GM10266 (cell line): ENCODE measurements at regions not wholly inside any gene's neighbourhood (a gene's known extent, or its start where the extent isn't known, plus 50 kb on each side); places are given as distances from the start of the nearest gene placed in this dataset.

Source experiments
- DNase-seq: peaks from one replicate; pipeline ENCODE4 v3.0.0; 2012; ENCODE audit errors: extremely low spot score
- TF ChIP-seq, protein P1 (sequence below): IDR thresholded peaks from 2 replicates; pipeline ENCODE4 v1.5.1; 2012; ENCODE audit warnings: mild to moderate bottlenecking, low read depth; ENCODE audit not compliant: control insufficient read depth, insufficient read depth; ENCODE audit errors: missing control alignments

DNA sequence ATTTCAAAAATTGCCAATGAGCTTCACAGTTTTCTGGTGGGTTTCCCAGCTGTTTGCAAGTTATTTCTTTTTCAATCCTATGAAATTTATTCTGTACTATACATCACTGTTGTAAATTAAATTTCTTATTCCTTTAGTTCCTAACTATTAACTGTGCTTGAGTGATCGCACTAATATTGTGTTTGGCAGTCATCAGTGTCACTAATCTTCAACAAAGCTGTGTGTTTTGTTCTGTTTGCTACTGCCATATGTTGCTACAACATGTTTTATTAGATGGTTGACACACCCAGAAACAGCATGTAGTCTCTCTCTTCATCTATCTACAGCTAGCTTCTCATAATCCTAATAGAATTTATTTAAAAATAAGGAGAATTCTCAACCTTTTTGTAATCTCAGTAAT lies 453.6 kb upstream of the PRR20A start:
- TF ChIP-seq, protein P1, sequence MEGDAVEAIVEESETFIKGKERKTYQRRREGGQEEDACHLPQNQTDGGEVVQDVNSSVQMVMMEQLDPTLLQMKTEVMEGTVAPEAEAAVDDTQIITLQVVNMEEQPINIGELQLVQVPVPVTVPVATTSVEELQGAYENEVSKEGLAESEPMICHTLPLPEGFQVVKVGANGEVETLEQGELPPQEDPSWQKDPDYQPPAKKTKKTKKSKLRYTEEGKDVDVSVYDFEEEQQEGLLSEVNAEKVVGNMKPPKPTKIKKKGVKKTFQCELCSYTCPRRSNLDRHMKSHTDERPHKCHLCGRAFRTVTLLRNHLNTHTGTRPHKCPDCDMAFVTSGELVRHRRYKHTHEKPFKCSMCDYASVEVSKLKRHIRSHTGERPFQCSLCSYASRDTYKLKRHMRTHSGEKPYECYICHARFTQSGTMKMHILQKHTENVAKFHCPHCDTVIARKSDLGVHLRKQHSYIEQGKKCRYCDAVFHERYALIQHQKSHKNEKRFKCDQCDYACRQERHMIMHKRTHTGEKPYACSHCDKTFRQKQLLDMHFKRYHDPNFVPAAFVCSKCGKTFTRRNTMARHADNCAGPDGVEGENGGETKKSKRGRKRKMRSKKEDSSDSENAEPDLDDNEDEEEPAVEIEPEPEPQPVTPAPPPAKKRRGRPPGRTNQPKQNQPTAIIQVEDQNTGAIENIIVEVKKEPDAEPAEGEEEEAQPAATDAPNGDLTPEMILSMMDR = no peak
- DNase-seq = no peak

DNA sequence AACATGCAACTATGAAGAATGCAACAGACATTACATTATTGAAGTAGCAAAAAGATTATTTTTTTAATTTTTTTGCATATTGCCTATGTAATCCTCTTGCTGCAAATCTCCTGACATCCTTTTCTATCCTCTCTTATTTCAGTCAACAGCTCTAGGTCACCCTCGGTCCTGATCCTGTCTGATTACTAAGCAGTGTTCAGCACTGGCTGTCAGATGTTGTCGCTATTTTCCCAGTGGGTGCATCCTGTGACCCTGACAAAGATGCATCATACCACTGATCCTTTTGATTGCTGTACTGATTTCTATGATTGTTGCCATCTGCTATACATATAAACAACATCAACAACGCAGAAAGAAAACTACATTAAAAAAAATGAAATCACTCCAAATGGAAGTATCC lies 443.7 kb upstream of the PRR20A start:
- TF ChIP-seq, protein P1 = no peak
- DNase-seq = no peak

DNA sequence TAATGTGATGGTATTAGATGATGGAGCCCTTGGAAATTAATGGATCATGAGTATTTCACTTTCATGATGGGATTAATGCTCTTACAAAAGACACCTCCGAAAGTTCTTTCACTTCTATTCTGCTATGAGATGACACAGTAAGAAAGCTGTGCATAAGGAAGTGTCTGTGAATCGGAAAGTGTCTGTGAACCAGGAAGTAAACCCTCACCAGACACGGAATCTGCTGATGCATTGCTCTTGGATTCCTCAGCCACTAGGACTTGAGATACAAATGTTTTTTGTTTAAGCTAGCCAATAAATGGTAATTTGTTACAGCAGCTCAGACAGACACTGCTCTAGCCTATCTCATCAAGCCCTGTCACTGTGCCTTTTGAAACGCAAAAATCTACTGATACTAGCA lies 440.4 kb upstream of the PRR20A start:
- DNase-seq = no peak
- TF ChIP-seq, protein P1 = no peak

DNA sequence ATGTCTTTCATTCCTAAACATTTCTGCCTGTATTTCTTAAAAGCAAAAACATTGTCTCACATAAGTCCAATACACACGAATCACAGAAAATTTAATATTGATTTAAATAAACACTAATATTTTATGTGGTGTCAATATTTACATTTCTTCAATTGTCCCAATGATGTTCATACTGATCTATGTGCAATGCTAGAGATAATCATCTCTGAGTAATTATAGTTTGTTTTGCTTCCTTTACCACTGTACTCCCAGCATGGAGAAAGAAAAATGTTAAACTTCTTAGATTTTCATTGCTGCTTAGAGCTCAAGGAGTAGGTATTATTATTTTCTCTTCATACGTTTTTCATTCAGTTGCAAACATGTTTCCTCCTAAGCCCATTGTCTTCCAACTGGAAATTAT lies 434.2 kb upstream of the PRR20A start:
- TF ChIP-seq, protein P1 = no peak
- DNase-seq = no peak

DNA sequence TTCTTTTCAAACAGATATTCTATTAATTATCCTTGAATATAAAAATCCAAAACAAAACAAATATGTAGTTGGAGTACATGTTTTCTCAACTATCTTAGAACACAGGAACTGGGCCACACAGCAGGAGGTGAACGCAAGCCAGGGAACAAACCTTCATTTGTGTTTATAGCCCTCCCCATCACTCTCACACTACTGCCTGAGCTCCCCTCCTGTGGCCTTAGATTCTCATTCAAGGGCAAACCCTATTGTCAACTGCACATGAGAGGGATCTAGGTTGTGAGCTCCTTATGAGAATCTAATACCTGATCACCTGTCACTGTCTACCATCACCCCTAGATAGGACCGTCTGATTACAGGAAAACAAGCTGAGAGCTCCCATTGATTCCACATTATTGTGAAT lies 427.1 kb upstream of the PRR20A start:
- TF ChIP-seq, protein P1 = no peak
- no peak for DNase-seq

DNA sequence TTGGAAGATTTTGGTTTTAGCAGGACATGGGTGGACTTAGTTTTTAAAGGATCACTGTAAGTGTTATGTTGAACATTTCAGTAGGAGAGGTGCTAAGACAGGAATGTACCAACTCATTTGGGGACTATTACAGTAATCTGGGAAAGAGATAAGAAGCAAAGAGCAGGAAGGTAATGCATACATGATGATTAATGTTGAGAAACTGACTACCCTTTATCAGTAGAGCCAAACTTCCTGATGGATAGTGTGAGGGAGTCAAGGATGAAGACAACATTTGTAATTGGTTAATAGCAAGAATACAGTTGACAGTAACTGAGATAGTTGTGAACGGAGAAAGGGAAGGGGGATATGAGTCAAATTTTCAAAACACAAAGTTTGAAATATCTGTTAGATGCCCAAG lies 421.9 kb upstream of the PRR20A start:
- TF ChIP-seq, protein P1 = no peak
- no peak for DNase-seq

DNA sequence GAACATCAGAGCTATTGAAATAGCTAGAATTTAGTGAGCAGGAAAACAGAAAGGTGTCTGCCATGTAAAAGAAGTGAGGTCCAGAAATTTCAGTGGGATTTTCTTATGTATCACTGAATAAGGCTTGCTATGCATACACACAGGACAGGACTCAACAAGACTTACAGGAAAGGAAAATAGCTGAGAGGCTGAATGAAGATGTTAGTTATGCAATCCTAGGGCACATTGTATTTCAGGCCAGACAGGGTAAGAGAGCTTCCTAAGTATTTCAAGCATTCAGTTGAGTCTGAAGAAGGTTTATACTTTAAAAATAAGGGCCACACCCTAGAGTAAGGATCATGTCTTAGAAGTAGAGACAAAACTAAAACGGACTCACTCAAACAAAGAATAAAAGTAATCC lies 419.9 kb upstream of the PRR20A start:
- TF ChIP-seq, protein P1 = no peak
- DNase-seq = no peak
